PC-9 (cell line): ENCODE measurements at regions not wholly inside any gene's neighbourhood (a gene's known extent, or its start where the extent isn't known, plus 50 kb on each side); places are given as distances from the start of the nearest gene placed in this dataset.

Experiments used
- CTCF ChIP-seq: fragments of 200-600 bp; sonication (generic); conservative IDR thresholded peaks from 2 replicates; pipeline ENCODE4 v1.6.1; 2017; ENCODE audit warnings: mixed run types, antibody characterized with exemption, mild to moderate bottlenecking, moderate library complexity
- EZH2 ChIP-seq: fragments of 200-600 bp; sonication (generic); IDR thresholded peaks from 2 replicates; pipeline ENCODE4 v1.8.0; 2017; ENCODE audit warnings: antibody characterized with exemption, low read depth

- TF ChIP-seq CTCF (no peak), EZH2 (no peak)
Measured at GRCh38 chr17:16875662-16876061, 96.3 kb downstream of the TNFRSF13B start.
